Calu3 (cell line): ENCODE measurements at regions not wholly inside any gene's neighbourhood (a gene's known extent, or its start where the extent isn't known, plus 50 kb on each side); places are given as distances from the start of the nearest gene placed in this dataset.

Experiments used
- BruUV-seq: library from RNA; stranded (reverse); fragments of 400-500 nt; replicated peaks from 2 replicates; lab custom pipeline; 2021; lab: Mats Ljungman, UMichigan
- CTCF ChIA-PET: fragments of 300-600 bp; sonication (Branson Sonifier 250); formaldehyde crosslinking; loops from one replicate; lab custom pipeline; 2022; ENCODE audit warnings: antibody characterized with exemption; lab: Charles Lee
- DNase-seq: peaks from one replicate; pipeline ENCODE4 v3.0.0; 2022
- H3K27ac Mint-ChIP-seq: one replicate; pipeline ENCODE4 v1.8.0; 2022; ENCODE audit warnings: mixed read lengths; ENCODE audit not compliant: unreplicated experiment
- H3K27me3 Mint-ChIP-seq: one replicate; pipeline ENCODE4 v1.8.0; 2022; ENCODE audit warnings: mixed read lengths; ENCODE audit not compliant: unreplicated experiment
- H3K36me3 Mint-ChIP-seq: one replicate; pipeline ENCODE4 v1.8.0; 2022; ENCODE audit warnings: mild to moderate bottlenecking, moderate library complexity, mixed read lengths; ENCODE audit not compliant: insufficient read depth, unreplicated experiment
- H3K4me1 Mint-ChIP-seq: one replicate; pipeline ENCODE4 v1.8.0; 2022; ENCODE audit warnings: mild to moderate bottlenecking, low read depth, mixed read lengths; ENCODE audit not compliant: unreplicated experiment
- H3K4me3 Mint-ChIP-seq: one replicate; pipeline ENCODE4 v1.8.0; 2022; ENCODE audit warnings: mild to moderate bottlenecking, low read depth, moderate library complexity, mixed read lengths; ENCODE audit not compliant: unreplicated experiment
- H3K9me3 Mint-ChIP-seq: one replicate; pipeline ENCODE4 v1.8.0; 2022; ENCODE audit warnings: low read depth, mixed read lengths; ENCODE audit not compliant: unreplicated experiment
- CTCF ChIP-seq: fragments of 200-600 bp; IDR thresholded peaks from one replicate; pipeline ENCODE4 v1.8.0; 2022; ENCODE audit warnings: antibody characterized with exemption; ENCODE audit not compliant: unreplicated experiment
- intact Hi-C: fragments of 100-400 bp; cut with micrococcal nuclease; formaldehyde crosslinking; loops from one replicate; pipeline ENCODE4 v1.10.0; 2022; ENCODE audit not compliant: unreplicated experiment

GRCh38 chr4:1476140-1476513 lies 69.9 kb upstream of the NKX1-1 start:
- DNase-seq = no peak
- intact Hi-C loops = no loop called here
- CTCF ChIA-PET = no interaction called here
- H3K4me3 Mint-ChIP-seq = no peak overlapping the region
- H3K4me1 Mint-ChIP-seq = no peaks in the 10 kb centered on the region
- peaks cover 32% of the 10 kb centered on the region for H3K27me3 Mint-ChIP-seq
- BruUV-seq = no TSS peak
- H3K27ac Mint-ChIP-seq = no peak overlapping the region
- no peak for TF ChIP-seq CTCF
- H3K36me3 Mint-ChIP-seq = no peaks in the 10 kb centered on the region
- H3K9me3 Mint-ChIP-seq = peaks cover 4% of the 10 kb centered on the region

GRCh38 chr4:1475277-1476139 lies 69.3 kb upstream of the NKX1-1 start:
- Mint-ChIP-seq H3K36me3 (no peaks in the 10 kb centered on the region), H3K4me1 (no peaks in the 10 kb centered on the region), H3K27me3 (peaks cover 32% of the 10 kb centered on the region), H3K4me3 (no peak overlapping the region), H3K9me3 (peaks cover 4% of the 10 kb centered on the region), H3K27ac (no peak overlapping the region)
- DNase-seq = no peak
- CTCF ChIA-PET = no interaction called here
- BruUV-seq = no TSS peak
- no peak for TF ChIP-seq CTCF
- intact Hi-C loops = no loop called here

- Mint-ChIP-seq H3K9me3 (peaks cover 4% of the 10 kb centered on the region), H3K27ac (no peak overlapping the region), H3K4me1 (no peaks in the 10 kb centered on the region), H3K27me3 (peaks cover 32% of the 10 kb centered on the region), H3K36me3 (no peaks in the 10 kb centered on the region), H3K4me3 (no peak overlapping the region)
- CTCF ChIA-PET = no interaction called here
- no peak for DNase-seq
- intact Hi-C loops = no loop called here
- no peak for TF ChIP-seq CTCF
- no TSS peak for BruUV-seq
These were observed 68.2 kb upstream of the NKX1-1 start for GRCh38 chr4:1474126-1475090.

- no peaks in the 10 kb centered on the region for H3K4me1 Mint-ChIP-seq
- intact Hi-C loops = no loop called here
- TF ChIP-seq CTCF = no peak
- BruUV-seq = no TSS peak
- no peaks in the 10 kb centered on the region for H3K36me3 Mint-ChIP-seq
- H3K4me3 Mint-ChIP-seq = no peak overlapping the region
- H3K27ac Mint-ChIP-seq = no peak overlapping the region
- no peak for DNase-seq
- CTCF ChIA-PET = no interaction called here
- H3K9me3 Mint-ChIP-seq = peaks cover 4% of the 10 kb centered on the region
- H3K27me3 Mint-ChIP-seq = peaks cover 32% of the 10 kb centered on the region
These were observed 67.5 kb upstream of the NKX1-1 start for GRCh38 chr4:1473718-1474117.
